ENCODE measurements at regions not wholly inside any gene's neighbourhood (a gene's known extent, or its start where the extent isn't known, plus 50 kb on each side); places are given as distances from the start of the nearest gene placed in this dataset.

DNA sequence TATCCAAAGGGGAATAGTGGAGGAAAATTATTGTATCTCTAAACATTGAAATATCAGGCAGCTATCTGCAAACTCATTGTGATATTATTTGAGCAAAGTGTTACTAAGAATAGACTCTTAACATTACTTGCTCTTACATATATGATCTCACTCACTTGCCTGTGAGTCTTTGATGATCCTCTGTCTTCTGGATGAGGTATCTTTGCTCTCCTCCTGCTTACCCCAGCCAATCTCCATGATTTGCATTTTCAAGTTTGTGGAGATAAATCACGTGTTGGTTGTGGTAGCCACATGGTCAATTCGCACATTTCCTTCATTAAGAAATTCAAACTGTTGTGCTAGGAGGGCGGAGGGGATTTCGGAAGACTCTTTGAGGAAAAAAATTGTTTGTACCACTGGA is 169.9 kb upstream of the S100G start:
- CTCF ChIA-PET: no interaction called here
- DNase-seq: no peak
- Mint-ChIP-seq H3K27ac (no peak overlapping the region), H3K27me3 (ENCODE audit: low read depth) (no peaks in the 10 kb centered on the region), H3K4me3 (no peak overlapping the region), H3K9me3 (no peaks in the 10 kb centered on the region), H3K36me3 (ENCODE audit: low read depth) (no peaks in the 10 kb centered on the region), H3K4me1 (ENCODE audit: low read depth) (peaks cover 34% of the 10 kb centered on the region)
- intact Hi-C loops (cut with micrococcal nuclease): loop anchor here (5.0 kb wide), 2 partner anchors 493 to 1257 kb away; partner anchors contain the start of gene SCML1

GRCh38 chrX:16484338-16484737 is 165.6 kb upstream of the S100G start:
- no peaks in the 10 kb centered on the region for H3K9me3 Mint-ChIP-seq
- DNase-seq: peak; percentile 66
- H3K27ac Mint-ChIP-seq: no peak overlapping the region
- no peak overlapping the region for H3K4me3 Mint-ChIP-seq
- CTCF ChIA-PET: interaction anchor here (0.7 kb wide), 1 partner anchor 1209 kb away, joined by 3 read pairs; no protein-coding TSS in a partner anchor
- peaks cover 34% of the 10 kb centered on the region for H3K4me1 Mint-ChIP-seq (ENCODE audit: low read depth)
- no peaks in the 10 kb centered on the region for H3K36me3 Mint-ChIP-seq (ENCODE audit: low read depth)
- intact Hi-C loops (cut with micrococcal nuclease): loop anchor here (1.0 to 5.0 kb wide), 5 partner anchors 44 to 1253 kb away; partner anchors contain the start of genes SCML1 and TXLNG
- H3K27me3 Mint-ChIP-seq (ENCODE audit: low read depth): no peaks in the 10 kb centered on the region

DNA sequence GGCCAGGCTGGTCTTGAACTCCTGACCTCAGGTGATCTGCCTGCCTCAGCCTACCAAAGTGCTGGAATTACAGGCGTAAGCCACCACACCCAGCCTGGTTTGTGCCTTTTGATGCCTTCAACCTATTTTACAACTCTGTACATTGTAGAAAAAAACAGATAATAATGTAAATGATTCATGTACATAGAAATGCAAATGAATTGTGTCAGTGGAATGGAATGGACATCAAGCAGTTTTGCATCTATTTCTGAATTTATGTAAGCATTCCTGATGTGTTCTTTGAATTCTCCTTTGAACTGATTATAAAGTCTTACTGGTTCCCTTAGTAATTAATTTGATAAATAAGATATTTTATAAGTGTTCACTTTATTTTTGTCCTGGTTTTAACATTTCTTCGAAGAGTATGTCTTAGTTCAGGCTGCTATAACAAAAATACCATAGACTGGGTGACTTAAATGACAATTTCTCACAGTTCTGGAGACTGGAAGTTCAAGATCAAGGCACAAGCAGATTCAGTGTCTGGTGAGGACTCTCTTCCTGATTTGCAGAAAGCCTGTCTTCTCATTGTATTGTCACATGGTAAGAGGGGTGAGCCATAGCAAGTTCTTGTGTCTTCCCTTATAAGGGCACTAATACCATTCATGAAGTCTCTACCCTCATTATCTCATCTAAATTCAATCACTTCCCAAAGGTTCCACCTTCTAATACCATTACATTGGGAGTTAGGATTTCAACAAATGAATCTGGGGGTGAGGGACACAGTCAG is 162.2 kb upstream of the S100G start:
- no peak overlapping the region for H3K27ac Mint-ChIP-seq
- H3K4me3 Mint-ChIP-seq: no peak overlapping the region
- H3K9me3 Mint-ChIP-seq: no peaks in the 10 kb centered on the region
- DNase-seq: no peak
- CTCF ChIA-PET: no interaction called here
- intact Hi-C loops (cut with micrococcal nuclease): no loop called here
- peaks cover 23% of the 10 kb centered on the region for H3K4me1 Mint-ChIP-seq (ENCODE audit: low read depth)
- H3K27me3 Mint-ChIP-seq (ENCODE audit: low read depth): no peaks in the 10 kb centered on the region
- H3K36me3 Mint-ChIP-seq (ENCODE audit: low read depth): no peaks in the 10 kb centered on the region

GRCh38 chrX:16488959-16489358 is 161.0 kb upstream of the S100G start:
- H3K9me3 Mint-ChIP-seq: no peaks in the 10 kb centered on the region
- H3K4me3 Mint-ChIP-seq: no peak overlapping the region

GRCh38 chrX:16491461-16491860 is 158.5 kb upstream of the S100G start:
- Mint-ChIP-seq H3K4me1 (ENCODE audit: low read depth) (peaks cover 5% of the 10 kb centered on the region), H3K27me3 (ENCODE audit: low read depth) (no peaks in the 10 kb centered on the region), H3K9me3 (no peaks in the 10 kb centered on the region), H3K36me3 (ENCODE audit: low read depth) (no peaks in the 10 kb centered on the region), H3K4me3 (no peak overlapping the region), H3K27ac (no peak overlapping the region)
- intact Hi-C loops (cut with micrococcal nuclease): no loop called here
- CTCF ChIA-PET: no interaction called here
- DNase-seq: no peak

More at GRCh38 chrX:16488959-16489358, 161.0 kb upstream of the S100G start:
- H3K4me1 Mint-ChIP-seq (ENCODE audit: low read depth): peaks cover 17% of the 10 kb centered on the region
- no peaks in the 10 kb centered on the region for H3K36me3 Mint-ChIP-seq (ENCODE audit: low read depth)
- no peak for DNase-seq
- H3K27ac Mint-ChIP-seq: no peak overlapping the region
- no peaks in the 10 kb centered on the region for H3K27me3 Mint-ChIP-seq (ENCODE audit: low read depth)
- CTCF ChIA-PET: interaction anchor here (0.6 kb wide), 1 partner anchor 204 kb away, joined by 3 read pairs; no protein-coding TSS in a partner anchor
- intact Hi-C loops (cut with micrococcal nuclease): no loop called here

GRCh38 chrX:16496175-16496574 is 153.8 kb upstream of the S100G start:
- H3K27me3 Mint-ChIP-seq (ENCODE audit: low read depth): no peaks in the 10 kb centered on the region
- no peaks in the 10 kb centered on the region for H3K9me3 Mint-ChIP-seq
- H3K36me3 Mint-ChIP-seq (ENCODE audit: low read depth): no peaks in the 10 kb centered on the region
- CTCF ChIA-PET: no interaction called here
- intact Hi-C loops (cut with micrococcal nuclease): no loop called here
- DNase-seq: no peak
- H3K27ac Mint-ChIP-seq: no peak overlapping the region
- H3K4me3 Mint-ChIP-seq: no peak overlapping the region
- no peaks in the 10 kb centered on the region for H3K4me1 Mint-ChIP-seq (ENCODE audit: low read depth)

GRCh38 chrX:16511796-16512776 is 137.9 kb upstream of the S100G start:
- H3K4me1 Mint-ChIP-seq (ENCODE audit: low read depth): peaks cover 8% of the 10 kb centered on the region
- no peak for DNase-seq
- no peak overlapping the region for H3K27ac Mint-ChIP-seq
- H3K27me3 Mint-ChIP-seq (ENCODE audit: low read depth): no peaks in the 10 kb centered on the region
- intact Hi-C loops (cut with micrococcal nuclease): no loop called here
- CTCF ChIA-PET: interaction anchor here (1.5 kb wide), 1 partner anchor 75 kb away, joined by 4 read pairs; no protein-coding TSS in a partner anchor
- H3K9me3 Mint-ChIP-seq: no peaks in the 10 kb centered on the region
- H3K36me3 Mint-ChIP-seq (ENCODE audit: low read depth): no peaks in the 10 kb centered on the region
- H3K4me3 Mint-ChIP-seq: no peak overlapping the region

GRCh38 chrX:16516232-16516876 is 133.6 kb upstream of the S100G start:
- Mint-ChIP-seq H3K4me1 (ENCODE audit: low read depth) (peaks cover 6% of the 10 kb centered on the region), H3K4me3 (no peak overlapping the region), H3K36me3 (ENCODE audit: low read depth) (no peaks in the 10 kb centered on the region), H3K9me3 (peaks cover 4% of the 10 kb centered on the region), H3K27ac (no peak overlapping the region), H3K27me3 (ENCODE audit: low read depth) (no peaks in the 10 kb centered on the region)
- CTCF ChIA-PET: no interaction called here
- intact Hi-C loops (cut with micrococcal nuclease): no loop called here
- no peak for DNase-seq

DNA sequence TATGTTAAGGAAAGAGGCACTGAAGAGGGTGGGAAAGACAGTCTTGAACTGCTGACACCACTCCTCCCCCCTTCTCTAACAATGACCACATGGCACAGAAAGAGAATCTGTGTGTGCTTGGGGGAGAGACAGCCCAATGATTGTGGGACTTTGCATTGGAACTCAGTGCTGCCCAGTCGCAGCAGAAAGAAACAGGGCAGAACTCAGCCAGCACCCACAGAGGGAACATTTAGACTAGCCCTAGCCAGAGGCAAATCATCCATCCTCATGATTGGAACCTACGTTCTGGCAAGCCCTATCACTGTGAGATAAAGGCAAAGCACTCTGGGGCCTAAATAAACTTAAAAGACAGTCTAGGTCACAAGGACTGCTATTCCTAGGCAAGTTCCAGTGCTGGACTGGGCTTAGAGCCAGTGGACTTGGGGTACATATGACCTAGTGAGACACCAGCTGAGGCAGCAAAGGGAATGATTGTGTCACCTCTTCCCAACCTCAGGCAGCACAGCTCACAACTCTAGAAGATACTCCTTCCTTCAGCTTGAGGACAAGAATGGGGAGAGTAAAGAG is 132.8 kb upstream of the S100G start:
- CTCF ChIA-PET: no interaction called here
- H3K27me3 Mint-ChIP-seq (ENCODE audit: low read depth): no peaks in the 10 kb centered on the region
- peaks cover 4% of the 10 kb centered on the region for H3K4me1 Mint-ChIP-seq (ENCODE audit: low read depth)
- H3K27ac Mint-ChIP-seq: no peak overlapping the region
- peaks cover 4% of the 10 kb centered on the region for H3K9me3 Mint-ChIP-seq
- no peak overlapping the region for H3K4me3 Mint-ChIP-seq
- DNase-seq: no peak
- no peaks in the 10 kb centered on the region for H3K36me3 Mint-ChIP-seq (ENCODE audit: low read depth)
- intact Hi-C loops (cut with micrococcal nuclease): no loop called here

GRCh38 chrX:16518131-16518530 is 131.8 kb upstream of the S100G start:
- no peak for DNase-seq
- Mint-ChIP-seq H3K4me3 (no peak overlapping the region), H3K9me3 (peaks cover 4% of the 10 kb centered on the region), H3K27me3 (ENCODE audit: low read depth) (no peaks in the 10 kb centered on the region), H3K27ac (no peak overlapping the region), H3K4me1 (ENCODE audit: low read depth) (no peaks in the 10 kb centered on the region), H3K36me3 (ENCODE audit: low read depth) (no peaks in the 10 kb centered on the region)
- CTCF ChIA-PET: no interaction called here
- intact Hi-C loops (cut with micrococcal nuclease): no loop called here

DNA sequence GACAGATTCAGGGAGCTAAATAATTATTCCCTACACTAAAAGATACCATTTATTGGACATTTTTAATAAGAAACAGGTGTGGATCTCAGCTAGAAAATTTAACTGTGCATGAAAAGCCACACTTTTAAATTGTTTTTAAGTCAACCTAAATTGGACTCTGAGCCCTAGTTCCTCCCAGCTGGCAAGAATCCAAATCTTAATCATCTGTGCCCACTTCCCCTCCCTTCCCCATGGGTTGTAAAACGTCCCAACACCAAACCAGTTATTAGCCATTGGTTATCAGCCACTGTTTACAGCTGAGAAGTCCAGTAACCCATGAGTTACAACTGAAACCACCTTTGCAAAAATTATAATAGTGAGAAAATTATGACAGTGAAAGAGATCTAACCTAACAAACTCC is 125.6 kb upstream of the S100G start:
- CTCF ChIA-PET: no interaction called here
- Mint-ChIP-seq H3K9me3 (peaks cover 20% of the 10 kb centered on the region), H3K4me1 (ENCODE audit: low read depth) (peaks cover 32% of the 10 kb centered on the region), H3K36me3 (ENCODE audit: low read depth) (peaks cover 9% of the 10 kb centered on the region), H3K27ac (no peak overlapping the region), H3K4me3 (no peak overlapping the region), H3K27me3 (ENCODE audit: low read depth) (no peaks in the 10 kb centered on the region)
- no peak for DNase-seq
- intact Hi-C loops (cut with micrococcal nuclease): loop anchor here (10.0 kb wide), 1 partner anchor 1130 kb away; no protein-coding TSS in a partner anchor

DNA sequence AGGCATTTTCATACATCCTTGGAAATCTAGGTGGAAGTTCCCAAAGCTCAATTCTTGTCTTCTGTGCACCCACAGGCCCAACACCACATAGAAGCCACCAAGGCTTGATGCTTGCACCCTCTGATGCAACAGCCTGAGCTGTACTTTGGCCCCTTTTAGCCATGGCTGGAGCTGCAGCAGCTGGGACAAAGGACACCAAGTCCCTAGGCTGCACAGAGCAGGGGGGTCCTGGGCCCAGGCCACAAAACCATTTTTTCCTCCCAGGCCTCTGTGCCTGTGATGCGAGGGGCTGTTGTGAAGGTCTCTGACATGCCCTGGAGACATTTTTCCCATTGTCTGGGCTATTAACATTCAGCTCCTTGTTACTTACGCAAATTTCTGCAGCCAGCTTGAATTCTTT is 124.0 kb upstream of the S100G start:
- H3K27ac Mint-ChIP-seq: no peak overlapping the region
- intact Hi-C loops (cut with micrococcal nuclease): loop anchor here (5.0 to 10.0 kb wide), 2 partner anchors 186 to 1129 kb away; partner anchors contain the start of gene CTPS2
- H3K9me3 Mint-ChIP-seq: peaks cover 18% of the 10 kb centered on the region
- CTCF ChIA-PET: no interaction called here
- H3K27me3 Mint-ChIP-seq (ENCODE audit: low read depth): no peaks in the 10 kb centered on the region
- peaks cover 38% of the 10 kb centered on the region for H3K4me1 Mint-ChIP-seq (ENCODE audit: low read depth)
- peaks cover 9% of the 10 kb centered on the region for H3K36me3 Mint-ChIP-seq (ENCODE audit: low read depth)
- no peak for DNase-seq
- no peak overlapping the region for H3K4me3 Mint-ChIP-seq

All from activated naive CD4-positive, alpha-beta T cell treated with anti-CD3 and anti-CD28 coated beads for 36 hours (primary cell).